ENCODE measurements at regions not wholly inside any gene's neighbourhood (a gene's known extent, or its start where the extent isn't known, plus 50 kb on each side); places are given as distances from the start of the nearest gene placed in this dataset.

DNA sequence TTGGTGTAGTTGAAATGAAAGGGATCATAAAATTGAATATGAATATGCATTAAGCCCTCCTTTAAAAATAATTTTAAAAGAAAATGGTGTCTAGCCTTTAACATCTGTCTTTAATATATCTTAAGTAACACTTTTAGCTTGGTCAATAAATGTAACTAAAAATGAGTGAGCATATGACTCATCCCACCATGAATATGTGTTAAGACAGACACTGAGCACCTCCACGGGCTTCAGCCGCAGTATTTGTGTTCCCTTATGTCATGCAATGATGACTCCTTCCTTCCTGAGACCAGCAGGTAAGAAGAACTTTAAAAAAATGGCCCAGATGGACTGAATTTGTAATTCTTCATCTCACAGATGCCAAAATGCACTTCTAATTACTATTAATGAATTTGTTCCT lies 563.2 kb downstream of the NR2F1-AS1 start:
- ChIA-PET CTCF (no interaction called here), POLR2A (no interaction called here)
- TF ChIP-seq, protein P1, sequence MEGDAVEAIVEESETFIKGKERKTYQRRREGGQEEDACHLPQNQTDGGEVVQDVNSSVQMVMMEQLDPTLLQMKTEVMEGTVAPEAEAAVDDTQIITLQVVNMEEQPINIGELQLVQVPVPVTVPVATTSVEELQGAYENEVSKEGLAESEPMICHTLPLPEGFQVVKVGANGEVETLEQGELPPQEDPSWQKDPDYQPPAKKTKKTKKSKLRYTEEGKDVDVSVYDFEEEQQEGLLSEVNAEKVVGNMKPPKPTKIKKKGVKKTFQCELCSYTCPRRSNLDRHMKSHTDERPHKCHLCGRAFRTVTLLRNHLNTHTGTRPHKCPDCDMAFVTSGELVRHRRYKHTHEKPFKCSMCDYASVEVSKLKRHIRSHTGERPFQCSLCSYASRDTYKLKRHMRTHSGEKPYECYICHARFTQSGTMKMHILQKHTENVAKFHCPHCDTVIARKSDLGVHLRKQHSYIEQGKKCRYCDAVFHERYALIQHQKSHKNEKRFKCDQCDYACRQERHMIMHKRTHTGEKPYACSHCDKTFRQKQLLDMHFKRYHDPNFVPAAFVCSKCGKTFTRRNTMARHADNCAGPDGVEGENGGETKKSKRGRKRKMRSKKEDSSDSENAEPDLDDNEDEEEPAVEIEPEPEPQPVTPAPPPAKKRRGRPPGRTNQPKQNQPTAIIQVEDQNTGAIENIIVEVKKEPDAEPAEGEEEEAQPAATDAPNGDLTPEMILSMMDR (IDR thresholded peaks at IDR 0.05; ENCODE audit: insufficient read depth, low read length, missing control alignments) = no peak
- no peak overlapping the region for H3K4me3 ChIP-seq (ENCODE audit: low read depth, low read length)
- peak; percentile 34 for DNase-seq (ENCODE audit: low read depth, low spot score)

DNA sequence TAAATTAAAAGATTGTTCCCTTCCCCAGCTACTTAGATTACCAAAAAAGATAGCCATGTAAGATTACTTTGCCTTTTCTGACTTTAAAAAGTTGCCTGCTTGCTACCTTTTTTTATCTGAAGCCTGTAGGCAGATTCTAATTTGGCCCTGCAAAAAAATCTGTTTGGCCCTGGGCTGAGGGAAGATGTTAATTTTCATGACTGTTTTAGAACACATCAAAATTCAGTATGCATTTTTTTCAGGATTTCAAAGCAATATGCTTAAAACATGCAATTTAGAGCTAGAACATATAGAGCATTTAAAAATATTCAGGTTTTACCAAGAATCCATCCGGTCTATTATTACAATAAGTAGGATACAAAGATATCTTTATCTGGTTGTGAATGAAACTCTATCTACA lies 563.6 kb downstream of the NR2F1-AS1 start:
- POLR2A ChIA-PET = no interaction called here
- TF ChIP-seq, protein P1 (IDR thresholded peaks at IDR 0.05; ENCODE audit: insufficient read depth, low read length, missing control alignments) = no peak
- H3K4me3 ChIP-seq (ENCODE audit: low read depth, low read length) = no peak overlapping the region
- no peak for DNase-seq (ENCODE audit: low read depth, low spot score)
- CTCF ChIA-PET = interaction anchor here (0.9 kb wide), 1 partner anchor 12 kb away, joined by 3 read pairs; no protein-coding TSS in a partner anchor

- ChIA-PET POLR2A (no interaction called here), CTCF (no interaction called here)
- TF ChIP-seq, protein P1 (IDR thresholded peaks at IDR 0.05; ENCODE audit: insufficient read depth, low read length, missing control alignments) = no peak
- H3K4me3 ChIP-seq (ENCODE audit: low read depth, low read length) = no peak overlapping the region
- no peak for DNase-seq (ENCODE audit: low read depth, low spot score)
Measured at GRCh38 chr5:93010616-93011015, 570.4 kb downstream of the NR2F1-AS1 start.

DNA sequence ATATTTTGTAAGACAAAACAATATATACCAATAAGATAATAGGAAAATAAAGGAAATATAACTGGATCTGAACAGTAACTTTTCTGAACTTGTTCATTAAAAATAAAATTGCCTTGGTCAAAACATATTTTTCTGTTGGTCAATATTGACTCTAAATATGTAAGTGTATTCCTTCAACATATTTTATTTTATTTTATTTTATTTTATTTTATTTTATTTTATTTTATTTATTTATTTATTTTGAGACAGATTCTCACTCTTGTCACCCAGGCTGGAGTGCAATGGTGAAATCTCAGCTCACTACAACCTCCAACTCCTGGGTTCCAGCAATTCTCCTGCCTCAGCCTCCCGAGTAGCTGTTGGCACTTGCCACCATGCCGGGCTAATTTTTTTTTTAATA lies 571.0 kb downstream of the NR2F1-AS1 start:
- POLR2A ChIA-PET = no interaction called here
- TF ChIP-seq, protein P1 (IDR thresholded peaks at IDR 0.05; ENCODE audit: insufficient read depth, low read length, missing control alignments) = no peak
- CTCF ChIA-PET = no interaction called here

DNA sequence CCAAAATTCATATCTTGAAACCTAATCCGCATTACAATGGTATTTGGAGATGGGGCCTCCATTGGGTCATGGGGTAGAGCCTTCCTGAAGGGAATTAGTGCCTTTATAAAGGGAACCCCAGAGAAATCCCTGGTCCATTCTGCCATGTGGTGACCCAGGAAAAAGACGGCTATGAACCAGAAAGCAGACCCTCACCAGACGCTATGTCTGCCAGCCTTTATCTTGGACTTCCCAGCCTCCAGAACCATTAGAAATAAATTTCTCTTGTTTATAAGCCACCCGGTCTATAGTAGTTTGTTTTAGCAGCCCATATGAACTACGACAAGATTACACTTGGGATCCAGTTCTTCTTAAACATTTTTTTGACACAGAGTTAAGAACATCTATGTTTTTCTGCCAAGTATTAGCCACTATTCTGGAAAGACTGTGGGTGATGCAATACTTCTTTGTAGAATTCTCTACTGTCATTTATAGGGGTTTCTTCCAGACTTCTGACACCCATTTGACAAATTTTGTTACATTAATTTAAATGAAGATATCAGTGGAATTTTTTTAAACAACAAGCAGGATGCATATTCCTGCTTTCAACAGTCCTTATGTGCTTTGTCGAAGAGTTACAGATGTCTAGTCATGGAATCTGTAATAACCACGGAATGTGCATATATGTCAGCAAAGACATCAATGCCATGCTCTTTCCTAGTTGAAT lies 572.4 kb downstream of the NR2F1-AS1 start:
- ChIA-PET CTCF (no interaction called here), POLR2A (no interaction called here)
- no peak overlapping the region for H3K4me3 ChIP-seq (ENCODE audit: low read depth, low read length)
- TF ChIP-seq, protein P1 (IDR thresholded peaks at IDR 0.05; ENCODE audit: insufficient read depth, low read length, missing control alignments) = no peak
- DNase-seq (ENCODE audit: low read depth, low spot score) = no peak

More for the DNA sequence above, 571.0 kb downstream of the NR2F1-AS1 start:
- no peak for DNase-seq (ENCODE audit: low read depth, low spot score)
- H3K4me3 ChIP-seq (ENCODE audit: low read depth, low read length) = no peak overlapping the region

- no peak overlapping the region for H3K4me3 ChIP-seq (ENCODE audit: low read depth, low read length)
- CTCF ChIA-PET = no interaction called here
- DNase-seq (ENCODE audit: low read depth, low spot score) = no peak
- POLR2A ChIA-PET = no interaction called here
- TF ChIP-seq, protein P1 (IDR thresholded peaks at IDR 0.05; ENCODE audit: insufficient read depth, low read length, missing control alignments) = no peak
Measured at GRCh38 chr5:93006915-93007314, 574.1 kb downstream of the NR2F1-AS1 start.

Measured in AG04449 (cell line).